Transverse colon (tissue), 3 donors: ENCODE measurements at regions not wholly inside any gene's neighbourhood (a gene's known extent, or its start where the extent isn't known, plus 50 kb on each side); places are given as distances from the start of the nearest gene placed in this dataset.

Experiments
- CTCF ChIP-seq, 5 experiments: fragments of 200-600 bp in 3 of 5; fragments of 450-650 bp in 2 of 5; sonication (generic) in 3 of 5; IDR thresholded peaks; 1 replicate in 2 of 5; 2 replicates in 3 of 5; pipeline ENCODE4 v1.5.1; 2016 to 2017; ENCODE audit warnings: antibody characterized with exemption in 5 of 5, inconsistent platforms in 3 of 5, mild to moderate bottlenecking in 2 of 5, moderate library complexity in 1 of 5
- EP300 ChIP-seq: sonication (generic); formaldehyde crosslinking; IDR thresholded peaks from one replicate; pipeline ENCODE4 v1.6.1; 2017; ENCODE audit warnings: antibody characterized with exemption, low read depth
- POLR2A ChIP-seq: fragments of 450-650 bp; IDR thresholded peaks from one replicate; pipeline ENCODE4 v1.6.1; 2016; ENCODE audit warnings: antibody characterized with exemption, mild to moderate bottlenecking, moderate library complexity

- TF ChIP-seq CTCF (IDR thresholded peaks at IDR 0.05) (no peak), POLR2A (no peak), EP300 (no peak)
Measured at GRCh38 chr14:98119739-98120138, 1152.3 kb downstream of the BCL11B start.
